ENCODE measurements at regions not wholly inside any gene's neighbourhood (a gene's known extent, or its start where the extent isn't known, plus 50 kb on each side); places are given as distances from the start of the nearest gene placed in this dataset.

- H3K27ac ChIP-seq (ENCODE audit: insufficient read length, low read depth, low read length): no peak overlapping the region
- peaks cover 0 to 12% (median 0%) of the 10 kb centered on the region in 3 experiments; a peak in 3 of 7 replicates for H3K36me3 Mint-ChIP-seq (ENCODE audit: insufficient read depth in 1 of 3, low read depth in 3 of 3)
Measured at GRCh38 chr6:163895162-163895561, 480.6 kb downstream of the QKI start.

More at GRCh38 chr6:163895162-163895561, 480.6 kb downstream of the QKI start:
- no peak for DNase-seq
- H3K23me2 ChIP-seq (ENCODE audit: insufficient read length, low read depth, low read length, poor library complexity, severe bottlenecking): no peaks in the 10 kb centered on the region
- H3K79me1 ChIP-seq (ENCODE audit: insufficient read depth, low read depth, low read length, poor library complexity, severe bottlenecking): no peaks in the 10 kb centered on the region
- H4K91ac ChIP-seq (ENCODE audit: insufficient read length, low read depth, low read length): no peak overlapping the region
- Mint-ChIP-seq H3K9me3 (peaks cover 7 to 13% of the 10 kb centered on the region in 2 experiments; a peak in 2 of 5 replicates), H3K27ac (no peak overlapping the region), H3K4me3 (no peak overlapping the region), H3K27me3 (ENCODE audit: low read depth) (no peaks in the 10 kb centered on the region), H3K4me1 (peaks cover 14 to 16% of the 10 kb centered on the region in 2 experiments)
- no peak overlapping the region for H2BK12ac ChIP-seq (ENCODE audit: insufficient read length, low read depth, low read length)
- no peak overlapping the region for H3K4ac ChIP-seq (ENCODE audit: low read depth, low read length)
- no peak overlapping the region for H3K9ac ChIP-seq (ENCODE audit: extremely low read depth, insufficient read length, low read length)
- no peak overlapping the region for H2BK20ac ChIP-seq (ENCODE audit: low read depth, low read length, poor library complexity, severe bottlenecking)
- no peak for TF ChIP-seq CTCF (conservative IDR thresholded peaks at IDR 0.05)
- no peak overlapping the region for H2BK15ac ChIP-seq (ENCODE audit: low read depth, low read length)
- H4K20me1 ChIP-seq (ENCODE audit: control insufficient read depth, insufficient read depth, insufficient read length): no peaks in the 10 kb centered on the region
- no peak overlapping the region for H2BK5ac ChIP-seq (ENCODE audit: insufficient read length, low read length)
- no peak overlapping the region for H4K5ac ChIP-seq (ENCODE audit: insufficient read length, low read depth, low read length)
- no peak overlapping the region for H3K4me2 ChIP-seq (ENCODE audit: insufficient read depth, insufficient read length, low read length)
- no peak overlapping the region for H4K8ac ChIP-seq (replicated peaks; ENCODE audit: insufficient read length, low read depth, low read length)
- no peak overlapping the region for H2BK120ac ChIP-seq (ENCODE audit: low read depth, low read length, poor library complexity, severe bottlenecking)
- H3K4me1 ChIP-seq (ENCODE audit: insufficient read depth, low read length): no peaks in the 10 kb centered on the region
- no peak overlapping the region for H2AFZ ChIP-seq (ENCODE audit: low read length)
- H3K27me3 ChIP-seq (ENCODE audit: insufficient read depth, low read length): no peaks in the 10 kb centered on the region
- no peak overlapping the region for H3K56ac ChIP-seq (ENCODE audit: insufficient read length, low read depth, low read length)
- H2AK5ac ChIP-seq (ENCODE audit: insufficient read length, low read length): no peak overlapping the region
- H3K9me3 ChIP-seq (ENCODE audit: control insufficient read depth, low read depth, low read length): no peaks in the 10 kb centered on the region
- no peaks in the 10 kb centered on the region for H3K79me2 ChIP-seq (ENCODE audit: insufficient read depth, low read length)
- H3K14ac ChIP-seq (ENCODE audit: insufficient read depth, low read length): no peak overlapping the region
- no peak overlapping the region for H3T11ph ChIP-seq (ENCODE audit: low read length)
- H3K18ac ChIP-seq (ENCODE audit: insufficient read length, low read depth, low read length): no peak overlapping the region
- no peak overlapping the region for H3K23ac ChIP-seq (ENCODE audit: insufficient read length, low read depth, low read length)

Measured in H9 (cell line).